Activated T-cell treated with anti-CD3 and anti-CD28 coated beads, Interleukin-2, amount 50 U/mL, for 4 hours (primary cell): ENCODE measurements at regions not wholly inside any gene's neighbourhood (a gene's known extent, or its start where the extent isn't known, plus 50 kb on each side); places are given as distances from the start of the nearest gene placed in this dataset.

Source experiments
- ATAC-seq, 2 donors: fragments of 200-7000 bp; cut with Tn5 transposase; one replicate each; pipeline ENCODE4 v1.10.0; 2021
- DNase-seq: peaks from one replicate; pipeline ENCODE4 v3.0.0-alpha.2; 2020
- H3K27me3 Mint-ChIP-seq: one replicate; pipeline ENCODE4 v1.8.0; 2021; ENCODE audit warnings: low read depth, mixed read lengths
- H3K36me3 Mint-ChIP-seq: one replicate; pipeline ENCODE4 v1.8.0; 2022; ENCODE audit warnings: mixed read lengths; ENCODE audit not compliant: insufficient read depth
- H3K4me1 Mint-ChIP-seq: one replicate; pipeline ENCODE4 v1.8.0; 2021; ENCODE audit warnings: low read depth, mixed read lengths
- H3K4me3 Mint-ChIP-seq: one replicate; pipeline ENCODE4 v1.8.0; 2021; ENCODE audit warnings: mild to moderate bottlenecking, moderate library complexity, mixed read lengths
- H3K9me3 Mint-ChIP-seq: one replicate; pipeline ENCODE4 v1.8.0; 2021; ENCODE audit warnings: mixed read lengths

GRCh38 chr6:105833959-105834947 is 251.9 kb upstream of the PRDM1 start:
- DNase-seq (no peak), ATAC-seq (no peak)
- Mint-ChIP-seq H3K36me3 (no peaks in the 10 kb centered on the region), H3K9me3 (no peaks in the 10 kb centered on the region), H3K27me3 (no peaks in the 10 kb centered on the region), H3K4me1 (no peaks in the 10 kb centered on the region), H3K4me3 (no peak overlapping the region)

GRCh38 chr6:105832313-105832761 is 253.8 kb upstream of the PRDM1 start:
- Mint-ChIP-seq H3K27me3 (no peaks in the 10 kb centered on the region), H3K4me1 (no peaks in the 10 kb centered on the region), H3K4me3 (no peak overlapping the region), H3K9me3 (no peaks in the 10 kb centered on the region), H3K36me3 (no peaks in the 10 kb centered on the region)
- no peak for DNase-seq
- ATAC-seq = no peak

- ATAC-seq (no peak), DNase-seq (no peak)
- Mint-ChIP-seq H3K27me3 (no peaks in the 10 kb centered on the region), H3K4me3 (no peak overlapping the region), H3K36me3 (no peaks in the 10 kb centered on the region), H3K4me1 (no peaks in the 10 kb centered on the region), H3K9me3 (no peaks in the 10 kb centered on the region)
Measured at GRCh38 chr6:105831311-105832097, 254.6 kb upstream of the PRDM1 start.

GRCh38 chr6:105825210-105825609 is 260.9 kb upstream of the PRDM1 start:
- Mint-ChIP-seq H3K27me3 (peaks cover 3% of the 10 kb centered on the region), H3K4me1 (peaks cover 3% of the 10 kb centered on the region)

GRCh38 chr6:105824732-105825131 is 261.4 kb upstream of the PRDM1 start:
- ATAC-seq (no peak), DNase-seq (no peak)

More at GRCh38 chr6:105825210-105825609, 260.9 kb upstream of the PRDM1 start:
- DNase-seq (no peak), ATAC-seq (no peak)
- no peaks in the 10 kb centered on the region for H3K36me3 Mint-ChIP-seq
- H3K9me3 Mint-ChIP-seq = peaks cover 3% of the 10 kb centered on the region
- no peak overlapping the region for H3K4me3 Mint-ChIP-seq

GRCh38 chr6:105821777-105822176 is 264.4 kb upstream of the PRDM1 start:
- peaks cover 3% of the 10 kb centered on the region for H3K4me1 Mint-ChIP-seq

More at GRCh38 chr6:105824732-105825131, 261.4 kb upstream of the PRDM1 start:
- Mint-ChIP-seq H3K4me1 (peaks cover 3% of the 10 kb centered on the region), H3K27me3 (peaks cover 3% of the 10 kb centered on the region), H3K9me3 (peaks cover 3% of the 10 kb centered on the region), H3K36me3 (no peaks in the 10 kb centered on the region), H3K4me3 (no peak overlapping the region)

GRCh38 chr6:105821027-105821426 is 265.1 kb upstream of the PRDM1 start:
- no peaks in the 10 kb centered on the region for H3K36me3 Mint-ChIP-seq
- peaks cover 5% of the 10 kb centered on the region for H3K27me3 Mint-ChIP-seq
- ATAC-seq (no peak), DNase-seq (no peak)
- H3K4me3 Mint-ChIP-seq = no peak overlapping the region
- H3K9me3 Mint-ChIP-seq = peaks cover 3% of the 10 kb centered on the region
- H3K4me1 Mint-ChIP-seq = peaks cover 5% of the 10 kb centered on the region

More at GRCh38 chr6:105821777-105822176, 264.4 kb upstream of the PRDM1 start:
- H3K9me3 Mint-ChIP-seq = peaks cover 3% of the 10 kb centered on the region
- DNase-seq (no peak), ATAC-seq (no peak)
- H3K4me3 Mint-ChIP-seq = no peak overlapping the region
- H3K27me3 Mint-ChIP-seq = peaks cover 5% of the 10 kb centered on the region
- no peaks in the 10 kb centered on the region for H3K36me3 Mint-ChIP-seq

GRCh38 chr6:105819745-105820144 is 266.4 kb upstream of the PRDM1 start:
- H3K27me3 Mint-ChIP-seq = peaks cover 5% of the 10 kb centered on the region
- no peak overlapping the region for H3K4me3 Mint-ChIP-seq
- peaks cover 3% of the 10 kb centered on the region for H3K9me3 Mint-ChIP-seq
- H3K4me1 Mint-ChIP-seq = peaks cover 16% of the 10 kb centered on the region
- no peak for ATAC-seq
- DNase-seq = no peak
- H3K36me3 Mint-ChIP-seq = no peaks in the 10 kb centered on the region

- peaks cover 3% of the 10 kb centered on the region for H3K9me3 Mint-ChIP-seq
- H3K4me1 Mint-ChIP-seq = peaks cover 19% of the 10 kb centered on the region
- H3K4me3 Mint-ChIP-seq = no peak overlapping the region
Measured at GRCh38 chr6:105818505-105818904, 267.6 kb upstream of the PRDM1 start.

GRCh38 chr6:105817961-105818360 is 268.2 kb upstream of the PRDM1 start:
- peaks cover 2% of the 10 kb centered on the region for H3K27me3 Mint-ChIP-seq

More at GRCh38 chr6:105818505-105818904, 267.6 kb upstream of the PRDM1 start:
- no peak for DNase-seq
- no peak for ATAC-seq
- Mint-ChIP-seq H3K27me3 (peaks cover 2% of the 10 kb centered on the region), H3K36me3 (no peaks in the 10 kb centered on the region)

GRCh38 chr6:105817370-105817769 is 268.8 kb upstream of the PRDM1 start:
- no peak for ATAC-seq
- H3K36me3 Mint-ChIP-seq = no peaks in the 10 kb centered on the region
- no peak for DNase-seq
- H3K9me3 Mint-ChIP-seq = peaks cover 3% of the 10 kb centered on the region
- H3K27me3 Mint-ChIP-seq = peaks cover 2% of the 10 kb centered on the region
- H3K4me1 Mint-ChIP-seq = peaks cover 19% of the 10 kb centered on the region
- H3K4me3 Mint-ChIP-seq = no peak overlapping the region

More at GRCh38 chr6:105817961-105818360, 268.2 kb upstream of the PRDM1 start:
- H3K4me3 Mint-ChIP-seq = no peak overlapping the region
- peaks cover 3% of the 10 kb centered on the region for H3K9me3 Mint-ChIP-seq
- H3K36me3 Mint-ChIP-seq = no peaks in the 10 kb centered on the region
- H3K4me1 Mint-ChIP-seq = peaks cover 19% of the 10 kb centered on the region
- no peak for ATAC-seq
- DNase-seq = no peak

GRCh38 chr6:105816847-105817246 is 269.3 kb upstream of the PRDM1 start:
- Mint-ChIP-seq H3K36me3 (no peaks in the 10 kb centered on the region), H3K9me3 (peaks cover 3% of the 10 kb centered on the region), H3K4me3 (no peak overlapping the region), H3K27me3 (peaks cover 2% of the 10 kb centered on the region), H3K4me1 (peaks cover 19% of the 10 kb centered on the region)
- no peak for ATAC-seq
- DNase-seq = no peak

- peaks cover 2% of the 10 kb centered on the region for H3K27me3 Mint-ChIP-seq
- no peaks in the 10 kb centered on the region for H3K9me3 Mint-ChIP-seq
- no peaks in the 10 kb centered on the region for H3K36me3 Mint-ChIP-seq
- DNase-seq (no peak), ATAC-seq (no peak)
- H3K4me3 Mint-ChIP-seq = no peak overlapping the region
- peaks cover 19% of the 10 kb centered on the region for H3K4me1 Mint-ChIP-seq
Measured at GRCh38 chr6:105815661-105816555, 270.2 kb upstream of the PRDM1 start.
